ENCODE measurements at regions not wholly inside any gene's neighbourhood (a gene's known extent, or its start where the extent isn't known, plus 50 kb on each side); places are given as distances from the start of the nearest gene placed in this dataset.

- peak in 1 of 2 experiments; percentile 33 for DNase-seq
These were observed 175.3 kb downstream of the INHBB start for GRCh38 chr2:120520929-120521912.

DNA sequence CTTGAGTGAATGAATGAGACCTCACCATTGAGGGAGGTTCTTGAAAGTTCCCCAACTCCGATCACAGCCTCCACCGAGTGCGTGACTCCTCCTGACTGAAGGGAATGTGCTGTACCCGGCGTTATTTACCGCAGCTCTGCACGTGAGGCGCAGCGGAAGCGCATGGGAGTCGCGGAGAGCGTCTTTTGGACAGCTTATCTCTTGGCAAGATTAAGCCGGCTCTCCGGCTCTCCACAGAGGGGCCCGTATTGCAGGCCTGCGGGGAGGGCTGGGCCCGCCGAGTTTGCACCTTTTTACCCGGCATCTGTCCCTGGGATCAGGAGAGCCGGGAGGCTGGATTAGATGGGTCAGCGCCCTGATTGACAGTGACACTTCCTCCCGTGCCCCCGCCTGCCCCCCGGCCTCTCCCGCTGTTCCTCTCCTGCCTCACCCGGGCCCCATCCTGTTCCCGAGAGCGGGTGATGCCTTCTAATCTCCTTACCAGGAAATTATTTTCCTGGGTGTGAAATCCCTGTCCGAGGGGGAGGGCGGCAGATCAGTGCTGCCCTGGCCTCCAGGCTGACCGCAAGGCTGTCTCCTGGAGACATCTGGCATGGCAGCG, 176.3 kb downstream of the INHBB start:
- no peak for DNase-seq

- DNase-seq = no peak
These were observed 177.8 kb downstream of the INHBB start for GRCh38 chr2:120523766-120524165.

DNA sequence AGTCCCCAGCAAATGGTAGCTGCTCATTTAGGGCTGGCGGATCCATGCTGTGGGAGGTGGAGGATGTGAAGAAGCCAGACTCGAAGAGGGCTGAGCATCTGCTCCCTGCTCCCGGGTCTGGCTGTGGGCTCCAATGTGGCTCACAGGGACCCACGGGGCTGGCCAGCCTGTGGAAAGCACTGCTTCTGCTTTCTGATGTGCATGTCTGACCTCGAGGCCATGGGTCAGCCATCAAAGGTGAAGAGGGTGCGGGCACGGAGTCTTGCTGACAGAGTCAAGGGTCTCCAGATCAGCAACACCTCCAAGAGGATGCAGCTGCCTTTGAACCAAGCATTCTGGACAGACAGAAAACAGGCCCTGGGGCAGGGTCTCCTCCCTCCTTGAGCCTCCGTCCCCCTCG, 178.2 kb downstream of the INHBB start:
- DNase-seq = no peak

DNA sequence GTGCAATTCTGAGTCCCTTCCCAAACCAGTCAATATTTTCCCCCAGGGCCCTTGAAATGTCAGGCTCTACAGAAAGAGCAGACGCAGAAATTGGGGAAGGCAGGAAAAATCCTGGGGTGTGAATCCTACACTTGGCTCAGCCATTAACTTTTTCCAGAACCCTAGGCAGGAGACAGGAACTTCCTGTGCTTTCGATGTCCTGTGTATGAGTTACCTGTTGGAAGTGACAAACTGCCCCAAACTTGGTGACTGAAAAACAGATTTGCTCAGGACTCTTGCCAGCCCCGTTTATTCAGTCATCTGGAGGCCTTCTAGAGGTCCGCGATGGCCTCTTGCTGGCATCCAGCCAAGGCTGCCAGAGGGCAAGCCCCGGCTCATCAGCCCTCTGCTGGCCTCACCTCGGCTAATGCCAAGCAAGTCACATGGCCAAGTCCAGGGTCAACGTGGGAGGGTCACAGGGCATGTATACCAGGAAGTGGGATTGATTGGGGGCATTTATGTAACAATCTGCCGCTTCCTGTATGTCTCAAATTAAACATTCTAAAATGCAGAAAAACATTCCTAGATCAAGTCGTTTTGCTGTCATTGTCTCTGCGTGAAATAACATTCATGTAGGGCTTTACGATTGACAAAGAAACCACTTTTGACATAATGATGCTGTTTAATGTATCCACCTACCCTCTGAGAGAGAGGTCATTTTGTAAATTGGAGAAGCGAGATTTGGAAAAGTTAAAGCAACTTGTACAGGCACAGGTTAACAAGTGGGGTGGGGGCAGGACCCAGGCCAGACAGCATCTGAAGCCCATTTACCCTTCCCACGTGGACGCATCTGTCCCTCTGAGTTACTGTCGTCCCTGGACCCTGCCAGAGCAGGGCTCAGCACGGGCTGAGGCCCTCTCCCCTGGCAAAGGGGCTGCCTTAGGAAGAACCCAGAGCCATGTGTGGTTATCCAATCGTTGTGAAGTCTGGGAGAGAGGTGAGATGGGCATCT, 179.4 kb downstream of the INHBB start:
- no peak for DNase-seq

GRCh38 chr2:120526047-120526562, 180.2 kb downstream of the INHBB start:
- DNase-seq = no peak

DNA sequence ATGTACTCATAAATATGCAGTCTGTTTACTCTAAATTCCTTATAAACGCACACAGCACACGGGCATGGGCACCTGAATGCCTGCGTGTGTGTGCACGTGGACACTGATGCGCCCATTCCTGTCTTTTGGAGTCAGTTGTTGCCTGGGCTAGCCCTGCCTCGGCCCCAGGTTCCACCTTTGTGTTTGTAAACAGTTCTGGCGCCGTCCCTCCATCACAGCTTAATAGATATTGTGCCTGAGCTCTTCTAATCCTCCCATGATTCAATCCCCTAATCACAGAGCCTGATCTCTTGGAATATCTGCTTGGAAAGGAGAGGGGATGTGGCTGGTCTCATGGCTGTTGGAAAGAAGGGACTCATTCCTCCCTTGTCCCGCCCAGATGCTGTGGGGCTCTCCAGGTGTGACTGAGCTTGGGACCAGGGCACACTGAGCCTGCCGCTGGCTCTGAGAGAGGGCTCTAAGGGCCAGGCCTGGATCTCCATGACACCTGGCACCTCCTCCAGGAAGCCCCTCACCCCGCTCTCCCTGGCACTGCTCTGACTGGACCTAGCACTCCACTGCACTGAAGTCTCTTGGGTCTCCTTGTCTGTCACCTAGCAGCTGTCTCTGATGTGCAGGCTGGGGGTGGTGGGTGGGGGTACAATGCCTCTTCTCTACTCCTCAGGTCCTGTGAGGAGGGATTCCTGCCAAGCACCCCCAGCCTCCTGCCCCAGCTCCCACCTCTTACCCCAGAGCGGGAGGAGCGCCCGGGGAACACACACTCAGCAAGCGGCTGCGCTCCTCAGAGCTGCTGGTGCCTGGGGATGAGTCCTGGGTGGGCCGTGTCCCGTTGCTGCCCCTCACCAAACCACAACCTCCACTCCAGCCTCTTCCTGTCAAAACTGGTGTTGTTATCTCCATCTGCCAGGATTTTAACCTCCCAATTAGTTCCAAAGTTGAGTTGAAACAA, 181.3 kb downstream of the INHBB start:
- no peak for DNase-seq

DNA sequence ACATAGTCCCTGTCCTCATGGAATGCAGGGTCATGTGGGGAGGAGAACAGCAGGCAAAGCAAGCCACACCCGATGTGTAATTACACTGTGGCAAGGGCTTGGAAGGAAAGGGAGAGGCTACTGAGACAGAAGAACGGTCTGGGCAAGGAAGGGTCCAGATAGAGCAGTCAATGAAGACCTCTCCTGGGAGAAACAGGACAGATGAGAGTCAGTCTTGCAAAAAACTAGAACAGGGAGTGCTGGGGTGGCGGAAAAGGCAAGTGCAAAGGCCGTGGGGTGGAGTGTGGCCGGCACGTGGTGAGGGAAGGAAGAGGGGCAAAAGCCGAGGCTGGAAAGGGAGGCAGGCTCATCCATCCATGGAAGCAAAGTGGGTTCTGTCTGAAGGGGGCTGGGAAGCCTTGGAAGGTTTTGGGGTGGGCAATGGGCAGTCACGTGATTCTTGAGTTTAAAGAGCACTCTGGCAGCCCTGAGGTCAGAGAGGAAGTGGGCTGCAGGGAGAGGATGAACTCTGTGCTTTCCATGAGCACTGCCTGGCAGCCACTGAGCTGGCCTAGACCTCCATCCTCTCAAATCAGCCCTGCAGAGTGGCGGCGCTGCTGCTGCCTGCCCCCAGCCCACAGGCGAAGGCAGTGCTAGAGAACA, 182.2 kb downstream of the INHBB start:
- no peak for DNase-seq

GRCh38 chr2:120528693-120529076, 182.7 kb downstream of the INHBB start:
- DNase-seq = no peak

DNA sequence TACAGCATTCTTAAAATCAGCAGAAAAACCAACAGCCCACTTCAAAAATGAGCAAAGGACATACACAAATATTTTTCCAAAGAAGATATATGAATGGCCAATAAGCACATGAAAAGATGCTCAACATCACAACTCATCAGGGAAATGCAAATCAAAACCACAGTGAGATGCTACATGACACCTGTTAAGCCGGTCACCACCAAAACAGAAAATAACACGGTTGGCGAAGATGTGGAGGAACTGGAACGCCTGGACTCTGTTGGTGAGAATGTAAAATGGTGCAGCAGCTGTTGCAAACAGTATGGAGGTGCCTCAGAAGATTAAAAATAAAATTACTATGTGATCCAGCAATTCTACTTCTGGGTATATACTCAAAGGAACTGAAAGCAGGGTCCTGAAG, 184.8 kb downstream of the INHBB start:
- no peak for DNase-seq

DNA sequence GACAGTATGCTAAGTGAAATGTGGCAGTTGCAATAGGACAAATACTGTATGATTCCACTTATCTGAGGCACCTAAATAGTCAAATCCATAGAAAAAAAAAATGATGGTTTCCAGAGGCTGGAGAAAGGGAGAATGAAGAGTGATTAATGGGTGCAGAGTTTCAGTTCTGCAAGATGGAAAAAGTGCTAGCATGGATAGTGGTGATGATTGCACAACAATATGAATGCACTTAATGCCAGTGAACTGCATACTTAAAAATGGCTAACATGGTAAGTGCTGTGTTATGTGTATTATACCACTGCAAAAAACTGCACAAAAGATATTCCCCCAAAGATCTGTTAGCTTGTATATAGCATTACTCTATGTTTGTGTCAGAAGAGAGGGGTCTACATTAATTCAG, 185.4 kb downstream of the INHBB start:
- DNase-seq = no peak

DNA sequence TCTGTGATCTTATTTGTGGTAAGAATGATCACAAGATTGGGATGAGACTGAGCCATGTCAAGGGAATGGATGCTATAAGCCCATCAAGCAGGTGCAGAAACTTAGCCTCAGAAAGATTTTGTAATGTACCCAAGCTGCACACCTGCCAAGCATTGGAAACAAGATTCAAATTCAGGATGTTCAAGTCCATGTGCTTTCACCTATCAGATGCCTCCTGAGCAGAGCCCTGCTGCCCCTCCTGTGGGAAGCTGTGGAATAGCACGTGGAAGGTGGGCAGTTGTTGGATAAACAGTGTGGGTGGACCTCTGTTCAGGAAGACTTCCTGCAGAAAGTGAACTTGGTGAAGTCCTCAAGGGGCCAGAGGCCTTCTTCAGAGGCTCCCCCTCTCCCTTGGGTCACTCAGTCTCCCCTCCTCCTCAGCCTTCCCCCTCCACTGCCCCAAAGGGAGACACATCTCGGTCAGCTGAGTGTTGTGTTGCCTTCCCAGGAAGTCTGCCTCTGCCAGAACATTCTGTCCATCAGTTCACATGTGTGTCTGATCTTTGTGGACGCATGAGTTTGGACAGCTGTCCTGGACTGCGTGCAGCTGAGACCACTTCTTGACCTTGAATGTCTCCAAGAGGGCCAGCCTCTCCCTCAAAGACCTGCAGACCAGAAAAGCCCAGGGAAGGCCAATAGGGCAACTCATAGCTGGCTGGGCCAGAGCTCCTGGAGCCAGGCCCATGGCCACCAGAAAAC, 186.1 kb downstream of the INHBB start:
- no peak for DNase-seq

- DNase-seq = no peak
These were observed 187.7 kb downstream of the INHBB start for GRCh38 chr2:120533625-120534024.

- DNase-seq = no peak
These were observed 188.5 kb downstream of the INHBB start for GRCh38 chr2:120534457-120534856.

DNA sequence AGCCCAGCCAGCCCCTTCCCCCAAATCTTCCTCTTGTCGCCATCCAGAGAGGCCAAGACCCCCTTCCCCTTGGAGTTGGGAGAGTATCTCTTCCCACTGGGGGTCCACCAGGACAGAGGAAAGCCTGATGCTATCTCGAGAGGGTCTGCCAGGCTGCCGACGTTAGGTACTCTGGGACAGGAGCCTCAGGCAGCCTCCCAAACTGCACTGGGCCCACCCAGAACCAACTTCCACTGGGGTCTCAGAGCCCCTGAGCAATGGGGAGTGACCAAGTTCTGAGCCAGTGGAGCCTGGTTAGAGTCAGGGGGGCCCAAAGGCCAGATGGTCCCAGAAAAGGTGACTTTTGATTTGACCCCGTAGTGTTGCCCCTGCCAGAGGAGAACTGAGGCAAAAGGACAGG, 189.1 kb downstream of the INHBB start:
- no peak for DNase-seq

DNA sequence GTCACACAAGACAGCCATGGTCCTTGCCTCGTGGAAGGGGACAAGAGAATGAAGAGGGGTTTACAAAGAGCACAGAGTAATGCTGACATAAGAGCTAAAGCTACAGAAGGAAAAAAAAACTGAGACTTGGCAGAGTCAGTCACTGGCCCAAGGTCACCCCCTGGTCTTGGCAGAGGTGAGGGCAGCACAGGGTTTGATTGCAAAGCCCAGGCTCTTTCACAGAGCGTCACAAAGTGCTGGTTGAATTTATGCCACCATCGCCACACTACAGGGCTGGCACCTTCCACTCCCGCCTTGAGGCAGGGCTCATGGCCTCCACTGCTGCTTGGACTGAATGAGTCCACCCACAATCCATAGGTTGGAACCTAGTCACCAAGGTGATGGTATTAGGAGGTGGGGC, 190.2 kb downstream of the INHBB start:
- no peak for DNase-seq

GRCh38 chr2:120538691-120539423, 192.9 kb downstream of the INHBB start:
- no peak for DNase-seq

DNA sequence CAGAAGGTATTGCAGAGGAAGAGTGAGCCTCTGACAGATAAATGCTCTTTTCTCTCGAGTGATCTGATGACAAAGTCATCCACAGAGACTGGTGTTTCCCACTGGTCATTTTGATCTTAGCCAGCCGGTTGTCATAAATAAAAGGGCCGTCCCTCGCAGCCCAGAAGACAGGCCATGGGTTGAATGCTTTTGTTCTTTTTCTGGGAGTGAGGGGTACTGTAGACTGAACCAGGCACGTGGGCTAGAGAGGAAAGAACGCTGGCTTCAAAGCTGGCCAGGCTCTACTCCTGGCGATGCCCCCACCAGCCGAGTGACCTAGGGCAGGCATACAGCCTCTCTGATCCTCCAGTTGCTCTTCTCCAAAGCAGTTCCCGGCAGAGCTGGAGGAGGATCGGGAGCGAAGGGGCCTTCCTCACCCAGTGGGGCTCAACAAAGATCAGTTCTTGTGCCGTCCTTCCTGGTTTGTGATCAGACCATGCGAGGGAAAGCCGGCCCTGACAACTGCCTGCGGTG, 193.5 kb downstream of the INHBB start:
- no peak for DNase-seq

DNA sequence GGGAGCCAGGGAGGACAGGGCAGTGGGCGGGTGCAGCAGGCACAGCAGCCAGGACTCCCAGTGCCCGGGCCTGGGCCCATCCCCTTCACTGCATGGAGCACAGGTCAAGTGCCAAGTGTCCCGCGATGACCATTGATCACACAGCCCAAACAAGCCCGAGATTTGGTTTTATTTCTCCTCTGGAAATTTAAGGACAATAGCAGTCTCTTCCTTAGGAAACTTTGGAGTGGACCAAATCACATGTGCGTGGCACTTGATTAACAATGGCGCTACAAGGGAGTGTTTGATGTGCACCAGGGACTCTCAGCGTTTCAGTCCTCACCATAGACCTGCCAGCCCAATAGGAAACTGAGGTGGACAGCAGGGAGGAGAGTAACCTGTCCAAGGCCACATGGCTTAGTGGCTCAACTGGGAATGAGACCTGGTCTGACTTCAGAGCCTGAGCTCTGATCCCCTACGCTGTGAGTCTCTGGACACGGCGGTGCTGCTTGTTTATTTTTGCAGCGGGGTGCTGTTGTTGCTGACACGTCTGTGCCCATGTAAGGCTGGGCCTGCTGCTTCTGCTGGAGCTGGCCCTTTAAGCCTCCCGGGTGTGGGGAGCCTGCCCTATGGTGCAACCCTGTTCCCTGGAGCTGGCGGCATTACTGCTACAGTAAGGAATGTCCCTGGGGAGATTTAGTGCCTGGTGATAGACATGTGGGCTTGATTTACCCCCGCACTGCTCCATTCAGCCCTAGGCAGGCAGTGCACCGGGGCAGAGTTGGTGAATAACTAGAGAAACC, 194.2 kb downstream of the INHBB start:
- no peak for DNase-seq

All from NCI-H187 (cell line).